ENCODE measurements at regions not wholly inside any gene's neighbourhood (a gene's known extent, or its start where the extent isn't known, plus 50 kb on each side); places are given as distances from the start of the nearest gene placed in this dataset.
A peak's percentile ranks its signal among the peaks of the same experiment; 100 is the strongest.

DNA sequence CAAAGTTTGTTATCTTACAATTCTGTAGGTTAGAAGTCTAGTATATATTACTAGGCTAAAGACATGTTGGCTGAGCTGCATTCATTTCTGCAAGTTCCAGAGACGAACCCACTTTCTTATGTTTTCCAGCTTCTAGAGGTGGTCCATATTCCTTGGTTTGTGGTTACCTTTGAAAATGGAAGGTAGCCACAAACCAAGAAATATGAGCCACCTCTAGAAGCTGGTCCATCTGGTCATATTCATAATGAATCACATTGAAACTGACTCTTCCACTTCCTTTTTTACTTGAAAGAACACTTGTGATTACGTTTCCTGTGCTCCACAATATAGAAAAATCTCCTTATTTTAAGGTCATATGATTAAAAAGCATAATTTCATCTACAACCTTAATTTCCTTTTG is 943.0 kb upstream of the PCDH9 start:
- Mint-ChIP-seq H3K9me3 (ENCODE audit: unreplicated experiment) (peaks cover 3% of the 10 kb centered on the region), H3K27ac (ENCODE audit: unreplicated experiment) (no peak overlapping the region), H3K4me1 (ENCODE audit: low read depth, unreplicated experiment) (peaks cover 13% of the 10 kb centered on the region), H3K36me3 (ENCODE audit: low read depth, unreplicated experiment) (no peaks in the 10 kb centered on the region), H3K4me3 (ENCODE audit: unreplicated experiment) (no peak overlapping the region), H3K27me3 (ENCODE audit: low read depth, unreplicated experiment) (no peaks in the 10 kb centered on the region)
- TF ChIP-seq, protein P1, sequence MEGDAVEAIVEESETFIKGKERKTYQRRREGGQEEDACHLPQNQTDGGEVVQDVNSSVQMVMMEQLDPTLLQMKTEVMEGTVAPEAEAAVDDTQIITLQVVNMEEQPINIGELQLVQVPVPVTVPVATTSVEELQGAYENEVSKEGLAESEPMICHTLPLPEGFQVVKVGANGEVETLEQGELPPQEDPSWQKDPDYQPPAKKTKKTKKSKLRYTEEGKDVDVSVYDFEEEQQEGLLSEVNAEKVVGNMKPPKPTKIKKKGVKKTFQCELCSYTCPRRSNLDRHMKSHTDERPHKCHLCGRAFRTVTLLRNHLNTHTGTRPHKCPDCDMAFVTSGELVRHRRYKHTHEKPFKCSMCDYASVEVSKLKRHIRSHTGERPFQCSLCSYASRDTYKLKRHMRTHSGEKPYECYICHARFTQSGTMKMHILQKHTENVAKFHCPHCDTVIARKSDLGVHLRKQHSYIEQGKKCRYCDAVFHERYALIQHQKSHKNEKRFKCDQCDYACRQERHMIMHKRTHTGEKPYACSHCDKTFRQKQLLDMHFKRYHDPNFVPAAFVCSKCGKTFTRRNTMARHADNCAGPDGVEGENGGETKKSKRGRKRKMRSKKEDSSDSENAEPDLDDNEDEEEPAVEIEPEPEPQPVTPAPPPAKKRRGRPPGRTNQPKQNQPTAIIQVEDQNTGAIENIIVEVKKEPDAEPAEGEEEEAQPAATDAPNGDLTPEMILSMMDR (IDR thresholded peaks at IDR 0.05; ENCODE audit: insufficient read depth, low read depth, low read length), result no peak
- TF ChIP-seq EZH2 (IDR thresholded peaks at IDR 0.05; ENCODE audit: insufficient read depth, low read length), result no peak
- DNase-seq (ENCODE audit: low read depth), result peak; percentile 71
- FAIRE-seq, result no peak
- H2AFZ ChIP-seq (ENCODE audit: low read depth, low read length), result no peak overlapping the region
- H3K27ac ChIP-seq (ENCODE audit: low read depth, low read length), result no peak overlapping the region
- H3K4me1 ChIP-seq (ENCODE audit: insufficient read depth, low read length), result peaks cover 7% of the 10 kb centered on the region
- no peaks in the 10 kb centered on the region for H3K27me3 ChIP-seq (ENCODE audit: insufficient read depth, low read length)
- peak overlapping the region; percentile 24 for H3K4me2 ChIP-seq (ENCODE audit: low read length)
- no peaks in the 10 kb centered on the region for H3K36me3 ChIP-seq (ENCODE audit: insufficient read depth, low read length)
- no peak overlapping the region for H3K9ac ChIP-seq (ENCODE audit: low read length)
- no peaks in the 10 kb centered on the region for H3K79me2 ChIP-seq (ENCODE audit: insufficient read depth, low read length)
- no peak overlapping the region for H3K4me3 ChIP-seq (ENCODE audit: insufficient read depth, low read depth, low read length)
- no peaks in the 10 kb centered on the region for H3K9me3 ChIP-seq (ENCODE audit: insufficient read depth, low read depth, low read length)
- no peaks in the 10 kb centered on the region for H4K20me1 ChIP-seq (ENCODE audit: insufficient read depth, low read length)

DNA sequence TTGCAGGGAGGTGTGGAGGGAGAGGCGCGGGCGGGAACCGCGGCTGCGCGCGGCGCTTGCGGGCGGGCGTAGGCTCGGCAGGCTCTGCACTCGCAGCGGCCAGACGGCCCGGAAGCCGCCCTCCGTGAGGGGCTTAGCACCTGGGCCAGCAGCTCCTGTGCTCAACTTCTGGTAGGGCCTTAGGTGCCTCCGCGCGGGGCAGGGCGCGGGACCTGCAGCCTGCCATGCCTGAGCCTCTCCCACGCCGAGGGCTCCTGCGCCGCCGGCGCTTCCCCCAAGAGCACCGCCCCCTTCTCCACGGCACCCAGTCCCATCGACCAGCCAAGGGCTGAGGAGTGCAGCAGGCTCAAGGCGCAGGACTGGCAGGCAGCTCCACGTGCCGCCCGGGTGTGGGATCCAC is 940.8 kb upstream of the PCDH9 start:
- Histone ChIP-seq H3K4me1 (ENCODE audit: insufficient read depth, low read length) (no peaks in the 10 kb centered on the region), H3K79me2 (ENCODE audit: insufficient read depth, low read length) (no peaks in the 10 kb centered on the region), H3K9ac (ENCODE audit: low read length) (no peak overlapping the region), H2AFZ (ENCODE audit: low read depth, low read length) (no peak overlapping the region), H3K4me2 (ENCODE audit: low read length) (no peak overlapping the region), H3K27me3 (ENCODE audit: insufficient read depth, low read length) (no peaks in the 10 kb centered on the region), H3K9me3 (ENCODE audit: insufficient read depth, low read depth, low read length) (no peaks in the 10 kb centered on the region), H3K4me3 (ENCODE audit: insufficient read depth, low read depth, low read length) (no peak overlapping the region), H3K27ac (ENCODE audit: low read depth, low read length) (no peak overlapping the region), H4K20me1 (ENCODE audit: insufficient read depth, low read length) (no peaks in the 10 kb centered on the region), H3K36me3 (ENCODE audit: insufficient read depth, low read length) (no peaks in the 10 kb centered on the region)
- H3K4me1 Mint-ChIP-seq (ENCODE audit: low read depth, unreplicated experiment), result peaks cover 9% of the 10 kb centered on the region
- TF ChIP-seq EZH2 (IDR thresholded peaks at IDR 0.05; ENCODE audit: insufficient read depth, low read length), result no peak
- TF ChIP-seq, protein P1 (IDR thresholded peaks at IDR 0.05; ENCODE audit: insufficient read depth, low read depth, low read length), result no peak
- H3K4me3 Mint-ChIP-seq (ENCODE audit: unreplicated experiment), result no peak overlapping the region
- H3K27me3 Mint-ChIP-seq (ENCODE audit: low read depth, unreplicated experiment), result no peaks in the 10 kb centered on the region
- DNase-seq (ENCODE audit: low read depth) (no peak), FAIRE-seq (no peak)
- H3K36me3 Mint-ChIP-seq (ENCODE audit: low read depth, unreplicated experiment), result no peaks in the 10 kb centered on the region
- H3K9me3 Mint-ChIP-seq (ENCODE audit: unreplicated experiment), result peaks cover 3% of the 10 kb centered on the region
- no peak overlapping the region for H3K27ac Mint-ChIP-seq (ENCODE audit: unreplicated experiment)

DNA sequence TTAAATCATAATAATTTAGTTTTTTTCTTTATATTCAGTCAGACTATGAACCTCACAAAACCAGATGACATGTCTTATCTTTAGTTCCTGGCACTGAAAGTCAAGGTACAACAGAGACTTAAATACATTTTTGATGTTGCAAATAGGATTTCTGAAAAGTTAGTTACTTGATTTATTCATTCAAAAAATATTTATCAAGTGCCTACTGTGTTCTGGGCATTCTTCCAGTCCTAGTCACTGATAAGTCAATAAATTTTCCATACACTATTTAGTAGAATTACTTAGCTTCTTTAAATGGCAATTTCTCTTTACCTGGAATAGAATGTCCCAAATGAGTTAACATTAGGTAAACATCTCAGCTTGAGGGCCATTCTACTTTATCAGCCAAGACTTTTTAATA is 938.3 kb upstream of the PCDH9 start:
- H3K9ac ChIP-seq (ENCODE audit: low read length), result no peak overlapping the region
- H4K20me1 ChIP-seq (ENCODE audit: insufficient read depth, low read length), result no peaks in the 10 kb centered on the region
- Mint-ChIP-seq H3K4me1 (ENCODE audit: low read depth, unreplicated experiment) (peaks cover 7% of the 10 kb centered on the region), H3K4me3 (ENCODE audit: unreplicated experiment) (no peak overlapping the region), H3K36me3 (ENCODE audit: low read depth, unreplicated experiment) (no peaks in the 10 kb centered on the region), H3K9me3 (ENCODE audit: unreplicated experiment) (peaks cover 3% of the 10 kb centered on the region), H3K27ac (ENCODE audit: unreplicated experiment) (no peak overlapping the region), H3K27me3 (ENCODE audit: low read depth, unreplicated experiment) (no peaks in the 10 kb centered on the region)
- no peaks in the 10 kb centered on the region for H3K79me2 ChIP-seq (ENCODE audit: insufficient read depth, low read length)
- no peak overlapping the region for H3K4me3 ChIP-seq (ENCODE audit: insufficient read depth, low read depth, low read length)
- H2AFZ ChIP-seq (ENCODE audit: low read depth, low read length), result no peak overlapping the region
- TF ChIP-seq EZH2 (IDR thresholded peaks at IDR 0.05; ENCODE audit: insufficient read depth, low read length), result no peak
- DNase-seq (ENCODE audit: low read depth), result peak; percentile 25
- H3K4me2 ChIP-seq (ENCODE audit: low read length), result no peak overlapping the region
- H3K27me3 ChIP-seq (ENCODE audit: insufficient read depth, low read length), result no peaks in the 10 kb centered on the region
- H3K27ac ChIP-seq (ENCODE audit: low read depth, low read length), result no peak overlapping the region
- no peaks in the 10 kb centered on the region for H3K4me1 ChIP-seq (ENCODE audit: insufficient read depth, low read length)
- FAIRE-seq, result no peak
- no peaks in the 10 kb centered on the region for H3K9me3 ChIP-seq (ENCODE audit: insufficient read depth, low read depth, low read length)
- no peaks in the 10 kb centered on the region for H3K36me3 ChIP-seq (ENCODE audit: insufficient read depth, low read length)
